HG03432 (cell line): ENCODE measurements at regions not wholly inside any gene's neighbourhood (a gene's known extent, or its start where the extent isn't known, plus 50 kb on each side); places are given as distances from the start of the nearest gene placed in this dataset.

Experiments
- ATAC-seq: cut with Tn5 transposase; IDR thresholded peaks from one replicate; pipeline ENCODE4 v1.9.1; 2021; ENCODE audit warnings: mild to moderate bottlenecking, moderate library complexity; ENCODE audit not compliant: unreplicated experiment

GRCh38 chr9:10674586-10674985 is 61.8 kb upstream of the PTPRD start:
- ATAC-seq = no peak

- ATAC-seq = no peak
Observed at GRCh38 chr9:10678010-10678409, 65.2 kb upstream of the PTPRD start.

GRCh38 chr9:10678790-10679189 is 66.0 kb upstream of the PTPRD start:
- ATAC-seq = no peak

- ATAC-seq = no peak
Observed at GRCh38 chr9:10686943-10687342, 74.1 kb upstream of the PTPRD start.

GRCh38 chr9:10690546-10690945 is 77.7 kb upstream of the PTPRD start:
- no peak for ATAC-seq

- no peak for ATAC-seq
Observed at GRCh38 chr9:10697044-10697443, 84.2 kb upstream of the PTPRD start.

GRCh38 chr9:10700291-10700690 is 87.5 kb upstream of the PTPRD start:
- no peak for ATAC-seq

GRCh38 chr9:10700915-10701314 is 88.1 kb upstream of the PTPRD start:
- no peak for ATAC-seq

- ATAC-seq = no peak
Observed at GRCh38 chr9:10701906-10702305, 89.1 kb upstream of the PTPRD start.

- no peak for ATAC-seq
Observed at GRCh38 chr9:10703139-10703538, 90.3 kb upstream of the PTPRD start.

- no peak for ATAC-seq
Observed at GRCh38 chr9:10704720-10705119, 91.9 kb upstream of the PTPRD start.

GRCh38 chr9:10705383-10705782 is 92.6 kb upstream of the PTPRD start:
- no peak for ATAC-seq

GRCh38 chr9:10706788-10707187 is 94.0 kb upstream of the PTPRD start:
- no peak for ATAC-seq

- ATAC-seq = no peak
Observed at GRCh38 chr9:10721301-10721700, 108.5 kb upstream of the PTPRD start.

- no peak for ATAC-seq
Observed at GRCh38 chr9:10729213-10729612, 116.4 kb upstream of the PTPRD start.

GRCh38 chr9:10744669-10745068 is 131.9 kb upstream of the PTPRD start:
- no peak for ATAC-seq

GRCh38 chr9:10753474-10753873 is 140.7 kb upstream of the PTPRD start:
- no peak for ATAC-seq

- ATAC-seq = no peak
Observed at GRCh38 chr9:10764481-10764880, 151.7 kb upstream of the PTPRD start.

GRCh38 chr9:10773136-10773535 is 160.3 kb upstream of the PTPRD start:
- ATAC-seq = no peak

- no peak for ATAC-seq
Observed at GRCh38 chr9:10774051-10774450, 161.2 kb upstream of the PTPRD start.

- no peak for ATAC-seq
Observed at GRCh38 chr9:10785255-10785654, 172.5 kb upstream of the PTPRD start.

- ATAC-seq = no peak
Observed at GRCh38 chr9:10793306-10793705, 180.5 kb upstream of the PTPRD start.

GRCh38 chr9:10804486-10804885 is 191.7 kb upstream of the PTPRD start:
- ATAC-seq = no peak

GRCh38 chr9:10806868-10807267 is 194.1 kb upstream of the PTPRD start:
- ATAC-seq = no peak
